ENCODE measurements at regions not wholly inside any gene's neighbourhood (a gene's known extent, or its start where the extent isn't known, plus 50 kb on each side); places are given as distances from the start of the nearest gene placed in this dataset.

DNA sequence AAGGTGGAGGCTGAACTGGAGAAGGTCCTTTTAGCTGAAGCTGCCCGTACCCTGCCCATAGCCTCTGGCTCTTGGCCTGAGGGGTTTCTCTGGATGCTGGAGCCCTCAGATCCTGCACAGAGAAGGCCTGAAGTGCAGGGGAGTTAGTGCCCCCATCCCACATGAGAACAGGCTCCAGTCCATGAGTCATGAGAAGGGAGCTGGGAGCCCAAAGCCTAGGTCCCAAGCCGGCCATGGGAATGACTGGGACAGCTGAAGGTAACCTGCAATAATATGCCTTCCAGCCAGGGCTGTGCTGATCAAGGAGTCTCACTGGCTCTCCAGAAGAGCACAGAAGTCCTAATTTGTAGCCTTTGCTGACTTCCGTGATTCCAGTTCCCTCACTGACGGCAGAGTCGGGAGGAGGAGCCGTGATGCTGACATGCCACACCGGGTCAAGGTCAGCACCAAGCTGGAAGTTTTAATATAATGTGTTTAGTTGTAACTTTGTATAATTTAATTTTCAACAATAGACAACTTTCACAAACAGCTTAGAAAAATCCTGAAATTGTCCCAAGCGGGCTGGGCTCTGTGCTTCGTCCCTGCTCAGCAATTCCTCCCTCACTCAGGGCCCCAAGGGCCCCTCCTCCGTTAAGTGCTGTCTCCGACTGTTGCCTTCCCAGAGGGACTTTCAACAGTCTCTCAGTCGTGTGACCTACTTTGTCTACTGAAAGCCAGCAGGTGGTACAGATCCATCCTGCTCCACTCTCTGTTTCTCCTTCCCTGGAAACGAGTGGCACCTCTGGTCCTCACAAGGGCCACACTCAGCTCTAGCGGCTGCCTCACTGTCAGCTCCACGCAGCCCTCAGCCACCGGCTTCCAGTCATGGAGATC lies 387.8 kb downstream of the GADD45G start:
- H3K27me3 ChIP-seq (ENCODE audit: control insufficient read depth, insufficient read depth, low read length) = peaks cover 2% of the 10 kb centered on the region
- H3K9me3 ChIP-seq (ENCODE audit: control insufficient read depth, insufficient read depth, low read length) = no peaks in the 10 kb centered on the region
- H3K4me3 ChIP-seq (ENCODE audit: low read depth, low read length) = no peak overlapping the region
- DNase-seq (ENCODE audit: low read depth, low spot score) = no peak
- TF ChIP-seq, protein P1, sequence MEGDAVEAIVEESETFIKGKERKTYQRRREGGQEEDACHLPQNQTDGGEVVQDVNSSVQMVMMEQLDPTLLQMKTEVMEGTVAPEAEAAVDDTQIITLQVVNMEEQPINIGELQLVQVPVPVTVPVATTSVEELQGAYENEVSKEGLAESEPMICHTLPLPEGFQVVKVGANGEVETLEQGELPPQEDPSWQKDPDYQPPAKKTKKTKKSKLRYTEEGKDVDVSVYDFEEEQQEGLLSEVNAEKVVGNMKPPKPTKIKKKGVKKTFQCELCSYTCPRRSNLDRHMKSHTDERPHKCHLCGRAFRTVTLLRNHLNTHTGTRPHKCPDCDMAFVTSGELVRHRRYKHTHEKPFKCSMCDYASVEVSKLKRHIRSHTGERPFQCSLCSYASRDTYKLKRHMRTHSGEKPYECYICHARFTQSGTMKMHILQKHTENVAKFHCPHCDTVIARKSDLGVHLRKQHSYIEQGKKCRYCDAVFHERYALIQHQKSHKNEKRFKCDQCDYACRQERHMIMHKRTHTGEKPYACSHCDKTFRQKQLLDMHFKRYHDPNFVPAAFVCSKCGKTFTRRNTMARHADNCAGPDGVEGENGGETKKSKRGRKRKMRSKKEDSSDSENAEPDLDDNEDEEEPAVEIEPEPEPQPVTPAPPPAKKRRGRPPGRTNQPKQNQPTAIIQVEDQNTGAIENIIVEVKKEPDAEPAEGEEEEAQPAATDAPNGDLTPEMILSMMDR (IDR thresholded peaks at IDR 0.05; ENCODE audit: low read depth, low read length) = no peak
- CTCF ChIA-PET = no interaction called here
- H3K27ac ChIP-seq (ENCODE audit: low read depth, low read length) = no peak overlapping the region
- POLR2A ChIA-PET = no interaction called here

DNA sequence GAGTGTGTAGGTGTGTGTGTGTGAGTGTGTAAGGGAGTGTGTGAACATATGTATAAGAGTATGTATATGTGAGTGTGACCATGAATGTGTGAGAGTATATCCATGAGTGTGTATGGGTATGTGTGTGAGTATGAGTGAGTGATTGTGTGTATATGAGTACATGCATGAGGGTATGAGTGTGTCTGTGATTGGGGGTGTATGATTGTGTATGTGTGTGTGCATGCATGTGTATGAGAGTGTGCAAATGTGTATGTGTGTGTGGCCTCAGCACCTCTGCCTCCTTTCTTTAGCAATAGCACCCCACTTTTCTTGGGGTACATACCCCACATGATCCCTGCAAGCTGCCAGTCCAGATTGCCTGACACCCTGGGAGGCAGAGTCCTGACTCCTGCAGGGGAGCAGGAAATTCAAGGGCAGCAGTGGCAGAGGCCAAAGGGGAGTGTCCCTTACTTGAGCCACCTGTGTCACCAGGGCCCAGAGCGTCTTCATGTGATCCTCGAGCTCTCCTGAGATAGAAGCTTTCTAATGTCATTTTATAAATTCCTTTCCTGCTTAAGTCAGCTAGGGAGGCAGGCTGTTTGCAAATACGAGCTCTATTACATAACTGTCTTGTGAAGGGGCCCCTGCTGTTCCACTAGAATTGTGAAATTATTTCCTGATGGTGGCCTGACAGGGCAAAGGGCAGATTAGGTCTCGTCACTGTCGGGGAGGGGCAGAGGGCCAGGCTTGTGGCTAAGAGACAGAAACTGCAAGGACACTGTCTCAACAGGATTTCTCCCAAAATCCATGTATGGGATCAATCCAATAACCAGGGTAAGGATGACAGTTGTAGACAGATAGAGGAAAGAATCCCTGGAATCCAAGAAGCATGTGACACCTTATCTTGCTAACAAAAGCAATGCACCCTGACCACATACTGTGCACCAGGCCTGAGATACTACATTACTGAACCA lies 389.1 kb downstream of the GADD45G start:
- ChIA-PET CTCF (interaction anchor here (0.5 kb wide), 1 partner anchor 14 kb away, joined by 6 read pairs; no protein-coding TSS in a partner anchor), POLR2A (no interaction called here)
- TF ChIP-seq, protein P1 (IDR thresholded peaks at IDR 0.05; ENCODE audit: low read depth, low read length) = no peak
- no peak overlapping the region for H3K4me3 ChIP-seq (ENCODE audit: low read depth, low read length)
- DNase-seq (ENCODE audit: low read depth, low spot score) = no peak
- no peak overlapping the region for H3K27ac ChIP-seq (ENCODE audit: low read depth, low read length)
- H3K9me3 ChIP-seq (ENCODE audit: control insufficient read depth, insufficient read depth, low read length) = no peaks in the 10 kb centered on the region
- peaks cover 2% of the 10 kb centered on the region for H3K27me3 ChIP-seq (ENCODE audit: control insufficient read depth, insufficient read depth, low read length)

DNA sequence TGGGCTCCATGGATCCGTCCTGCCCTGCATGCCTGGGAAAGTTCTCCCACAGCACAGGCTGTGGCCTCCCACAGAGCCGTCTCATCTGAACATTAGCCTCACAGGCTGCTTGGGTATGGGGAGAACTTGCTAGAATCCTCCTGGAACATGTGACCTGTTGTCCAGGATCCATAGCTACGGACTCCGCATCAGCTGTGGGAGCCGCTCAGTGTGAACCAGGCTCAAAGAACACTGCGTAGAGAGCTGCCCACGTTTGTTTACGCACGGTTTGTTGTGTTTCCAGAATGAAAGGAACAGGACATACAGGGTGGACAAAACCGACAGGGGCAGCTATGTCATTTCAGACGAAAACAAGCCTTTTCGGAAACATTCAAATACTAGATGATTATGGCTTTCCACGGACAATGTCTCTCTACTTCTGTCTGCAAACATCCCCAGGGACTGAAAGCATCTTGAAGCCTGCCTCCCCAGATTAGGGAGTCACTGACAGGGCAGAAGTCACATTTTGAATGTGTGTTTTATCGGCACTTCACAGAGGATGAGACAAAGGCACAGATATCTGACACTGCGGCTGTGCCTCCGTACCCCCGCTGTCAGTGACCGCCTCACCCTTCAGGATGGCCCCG lies 390.3 kb downstream of the GADD45G start:
- TF ChIP-seq, protein P1 (IDR thresholded peaks at IDR 0.05; ENCODE audit: low read depth, low read length) = no peak
- peaks cover 2% of the 10 kb centered on the region for H3K27me3 ChIP-seq (ENCODE audit: control insufficient read depth, insufficient read depth, low read length)
- POLR2A ChIA-PET = no interaction called here
- CTCF ChIA-PET = interaction anchor here (0.5 kb wide), 1 partner anchor 1920 kb away, joined by 3 read pairs; no protein-coding TSS in a partner anchor
- H3K27ac ChIP-seq (ENCODE audit: low read depth, low read length) = no peak overlapping the region
- DNase-seq (ENCODE audit: low read depth, low spot score) = no peak
- H3K9me3 ChIP-seq (ENCODE audit: control insufficient read depth, insufficient read depth, low read length) = no peaks in the 10 kb centered on the region; the same call in 1 of the 2 replicates
- H3K4me3 ChIP-seq (ENCODE audit: low read depth, low read length) = no peak overlapping the region

DNA sequence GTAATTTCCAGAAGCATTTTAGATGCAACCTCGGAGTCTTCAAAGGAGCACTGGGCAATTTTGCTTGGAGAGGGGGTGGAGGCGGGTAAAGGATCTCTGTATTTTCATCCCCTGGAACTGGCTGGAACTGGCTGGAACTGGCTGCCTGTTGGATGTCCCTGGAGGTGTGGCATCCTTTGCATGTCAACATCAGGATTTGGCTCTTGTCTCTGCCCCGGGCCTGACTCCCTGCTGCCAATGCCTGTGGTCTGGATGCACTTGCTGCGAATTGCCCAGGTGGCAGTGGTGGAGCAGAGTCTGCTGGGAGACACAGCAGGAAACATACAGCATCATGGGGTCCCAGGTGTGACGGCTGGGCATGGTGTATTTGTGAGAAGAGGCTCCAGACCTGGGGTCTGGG lies 391.3 kb downstream of the GADD45G start:
- Histone ChIP-seq H3K27ac (ENCODE audit: low read depth, low read length) (no peak overlapping the region), H3K9me3 (ENCODE audit: control insufficient read depth, insufficient read depth, low read length) (no peaks in the 10 kb centered on the region; the same call in 1 of the 2 replicates), H3K27me3 (ENCODE audit: control insufficient read depth, insufficient read depth, low read length) (peaks cover 2% of the 10 kb centered on the region), H3K4me3 (ENCODE audit: low read depth, low read length) (no peak overlapping the region)
- DNase-seq (ENCODE audit: low read depth, low spot score) = no peak
- ChIA-PET CTCF (no interaction called here), POLR2A (no interaction called here)
- TF ChIP-seq, protein P1 (IDR thresholded peaks at IDR 0.05; ENCODE audit: low read depth, low read length) = no peak

Data from AG04450 (cell line).